Activated naive CD8-positive, alpha-beta T cell treated with anti-CD3 and anti-CD28 coated beads for 36 hours (primary cell): ENCODE measurements at regions not wholly inside any gene's neighbourhood (a gene's known extent, or its start where the extent isn't known, plus 50 kb on each side); places are given as distances from the start of the nearest gene placed in this dataset.

ENCODE experiments used
- DNase-seq: peaks from one replicate; pipeline ENCODE4 v3.0.0; 2021
- H3K27ac Mint-ChIP-seq: one replicate; pipeline ENCODE4 v1.8.0; 2022; ENCODE audit warnings: mild to moderate bottlenecking, moderate library complexity, mixed read lengths
- H3K27me3 Mint-ChIP-seq: one replicate; pipeline ENCODE4 v1.8.0; 2022; ENCODE audit warnings: mild to moderate bottlenecking, mixed read lengths
- H3K36me3 Mint-ChIP-seq: one replicate; pipeline ENCODE4 v1.8.0; 2021; ENCODE audit warnings: mild to moderate bottlenecking, mixed read lengths
- H3K4me1 Mint-ChIP-seq: one replicate; pipeline ENCODE4 v1.8.0; 2021; ENCODE audit warnings: mixed read lengths
- H3K4me3 Mint-ChIP-seq: one replicate; pipeline ENCODE4 v1.8.0; 2022; ENCODE audit warnings: mild to moderate bottlenecking, moderate library complexity, mixed read lengths
- H3K9me3 Mint-ChIP-seq: one replicate; pipeline ENCODE4 v1.8.0; 2022; ENCODE audit warnings: mixed read lengths

DNA sequence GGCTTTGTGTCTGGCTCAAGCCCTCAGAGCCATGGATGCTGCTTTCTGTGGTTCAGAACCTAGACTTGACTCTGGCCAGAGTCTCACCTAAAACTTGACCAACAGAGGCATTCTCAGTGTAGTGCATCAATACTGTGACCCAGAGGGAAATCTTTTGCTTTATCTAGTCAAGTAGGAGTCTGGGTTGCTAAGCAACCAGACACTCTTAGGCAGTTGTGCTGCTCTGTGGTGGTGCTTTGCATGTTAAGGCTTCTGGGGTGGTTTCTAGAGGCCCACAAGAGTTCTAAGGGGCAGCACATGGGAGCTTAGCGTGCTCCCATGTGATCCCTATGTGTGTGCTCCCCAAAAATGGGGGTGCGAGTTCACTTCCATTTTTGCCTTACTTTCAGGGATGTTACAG, 224.6 kb upstream of the PLET1 start:
- peaks cover 23% of the 10 kb centered on the region for H3K27me3 Mint-ChIP-seq
- no peaks in the 10 kb centered on the region for H3K4me1 Mint-ChIP-seq
- no peak overlapping the region for H3K27ac Mint-ChIP-seq
- no peak overlapping the region for H3K4me3 Mint-ChIP-seq
- H3K9me3 Mint-ChIP-seq = no peaks in the 10 kb centered on the region
- no peak for DNase-seq
- no peaks in the 10 kb centered on the region for H3K36me3 Mint-ChIP-seq

GRCh38 chr11:112497826-112498225, 237.2 kb upstream of the PLET1 start:
- no peak overlapping the region for H3K27ac Mint-ChIP-seq
- no peak for DNase-seq
- H3K27me3 Mint-ChIP-seq = no peaks in the 10 kb centered on the region
- H3K4me3 Mint-ChIP-seq = no peak overlapping the region
- no peaks in the 10 kb centered on the region for H3K9me3 Mint-ChIP-seq
- no peaks in the 10 kb centered on the region for H3K36me3 Mint-ChIP-seq
- H3K4me1 Mint-ChIP-seq = no peaks in the 10 kb centered on the region

GRCh38 chr11:112498701-112499100, 238.0 kb upstream of the PLET1 start:
- no peak for DNase-seq
- Mint-ChIP-seq H3K4me1 (no peaks in the 10 kb centered on the region), H3K27ac (no peak overlapping the region), H3K27me3 (no peaks in the 10 kb centered on the region), H3K4me3 (no peak overlapping the region), H3K9me3 (no peaks in the 10 kb centered on the region), H3K36me3 (no peaks in the 10 kb centered on the region)

GRCh38 chr11:112499153-112499880, 238.7 kb upstream of the PLET1 start:
- no peaks in the 10 kb centered on the region for H3K4me1 Mint-ChIP-seq
- DNase-seq = no peak
- H3K9me3 Mint-ChIP-seq = no peaks in the 10 kb centered on the region
- no peak overlapping the region for H3K4me3 Mint-ChIP-seq
- no peaks in the 10 kb centered on the region for H3K36me3 Mint-ChIP-seq
- no peaks in the 10 kb centered on the region for H3K27me3 Mint-ChIP-seq
- H3K27ac Mint-ChIP-seq = no peak overlapping the region

DNA sequence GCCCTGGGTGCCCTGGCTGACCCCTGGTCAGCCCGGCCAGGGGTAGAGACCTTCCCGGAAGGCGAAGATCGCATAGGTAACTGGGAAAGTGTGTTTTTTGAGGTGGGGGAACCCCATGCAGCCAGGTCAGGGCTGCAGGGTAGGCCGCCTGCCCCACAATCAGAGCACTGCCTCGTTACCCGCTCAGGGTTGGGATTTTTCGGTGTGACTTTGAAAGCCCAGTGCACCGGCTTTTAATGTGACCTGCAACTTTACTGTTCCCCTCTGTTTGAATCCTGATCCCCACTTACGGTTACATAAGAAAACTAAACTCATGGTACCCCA, 239.2 kb upstream of the PLET1 start:
- DNase-seq = no peak
- Mint-ChIP-seq H3K4me1 (no peaks in the 10 kb centered on the region), H3K9me3 (no peaks in the 10 kb centered on the region), H3K27ac (no peak overlapping the region), H3K27me3 (no peaks in the 10 kb centered on the region), H3K4me3 (no peak overlapping the region), H3K36me3 (no peaks in the 10 kb centered on the region)

DNA sequence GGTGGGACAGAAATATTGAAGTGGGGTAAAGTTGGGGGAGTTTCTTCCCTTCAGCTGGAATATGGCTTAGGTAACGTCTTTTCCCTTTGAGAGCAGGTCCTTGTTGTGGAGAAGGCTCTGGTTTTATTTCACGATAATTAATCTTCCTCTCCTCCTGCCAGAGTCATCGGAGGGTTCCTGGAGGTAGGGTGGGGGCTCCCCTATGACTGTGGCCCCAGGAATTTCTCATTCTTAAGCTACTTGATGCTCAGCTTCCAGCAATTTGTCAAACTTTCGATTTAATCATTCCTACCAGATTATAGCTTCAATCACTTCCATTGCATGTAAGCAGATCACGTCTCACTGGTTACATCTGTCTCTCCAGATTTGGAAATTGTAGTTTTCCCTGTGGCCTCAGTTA, 242.8 kb upstream of the PLET1 start:
- H3K4me3 Mint-ChIP-seq = no peak overlapping the region
- no peaks in the 10 kb centered on the region for H3K9me3 Mint-ChIP-seq
- H3K27ac Mint-ChIP-seq = no peak overlapping the region
- no peaks in the 10 kb centered on the region for H3K36me3 Mint-ChIP-seq
- no peaks in the 10 kb centered on the region for H3K27me3 Mint-ChIP-seq
- no peaks in the 10 kb centered on the region for H3K4me1 Mint-ChIP-seq
- DNase-seq = no peak

GRCh38 chr11:112504056-112504455, 243.4 kb upstream of the PLET1 start:
- no peak for DNase-seq
- H3K27ac Mint-ChIP-seq = no peak overlapping the region
- H3K36me3 Mint-ChIP-seq = no peaks in the 10 kb centered on the region
- H3K4me3 Mint-ChIP-seq = no peak overlapping the region
- H3K4me1 Mint-ChIP-seq = no peaks in the 10 kb centered on the region
- peaks cover 2% of the 10 kb centered on the region for H3K27me3 Mint-ChIP-seq
- H3K9me3 Mint-ChIP-seq = no peaks in the 10 kb centered on the region

DNA sequence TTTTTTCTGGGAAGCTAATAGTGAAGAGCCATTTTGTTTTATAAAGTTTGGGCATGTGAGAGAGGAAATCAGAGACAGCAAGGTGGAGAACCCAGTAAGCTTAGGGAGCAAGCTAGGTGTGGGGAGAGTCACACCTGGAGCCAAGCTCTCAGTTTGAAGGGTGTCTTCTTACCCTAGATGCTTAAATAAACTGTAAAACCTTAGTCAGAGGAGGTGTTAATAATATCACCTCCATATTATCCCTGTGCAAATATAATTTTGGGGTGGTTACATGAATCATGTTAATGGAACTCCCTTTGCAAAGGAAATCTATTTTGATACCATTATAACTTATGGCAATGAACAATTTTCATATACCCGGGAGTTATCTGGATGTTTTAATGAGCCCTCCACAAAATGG, 246.2 kb upstream of the PLET1 start:
- DNase-seq = no peak
- Mint-ChIP-seq H3K4me1 (no peaks in the 10 kb centered on the region), H3K27ac (no peak overlapping the region), H3K36me3 (no peaks in the 10 kb centered on the region), H3K27me3 (peaks cover 8% of the 10 kb centered on the region), H3K4me3 (no peak overlapping the region), H3K9me3 (no peaks in the 10 kb centered on the region)

GRCh38 chr11:112507281-112507680, 246.6 kb upstream of the PLET1 start:
- Mint-ChIP-seq H3K4me3 (no peak overlapping the region), H3K27me3 (peaks cover 10% of the 10 kb centered on the region), H3K4me1 (no peaks in the 10 kb centered on the region), H3K9me3 (no peaks in the 10 kb centered on the region), H3K27ac (no peak overlapping the region), H3K36me3 (no peaks in the 10 kb centered on the region)
- no peak for DNase-seq

DNA sequence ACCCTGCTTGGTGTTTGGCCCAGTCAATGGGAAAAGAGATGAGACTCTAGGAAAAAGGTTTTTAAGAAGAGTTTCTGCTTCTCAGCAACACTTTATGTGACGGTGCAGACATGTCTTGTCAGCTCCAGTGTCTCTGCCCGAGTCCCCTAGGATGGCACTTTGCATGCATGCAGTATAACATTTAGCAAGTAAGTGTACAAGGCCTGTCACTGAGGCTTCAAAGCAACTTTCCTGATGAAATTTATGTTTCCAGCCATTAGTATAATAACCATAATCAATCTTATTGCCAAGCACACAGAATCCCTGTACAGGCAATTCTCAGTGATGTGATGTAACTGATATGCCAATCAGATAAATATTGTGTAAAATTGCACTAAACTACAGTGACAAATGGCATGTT, 248.1 kb upstream of the PLET1 start:
- Mint-ChIP-seq H3K9me3 (no peaks in the 10 kb centered on the region), H3K4me1 (no peaks in the 10 kb centered on the region), H3K27ac (no peak overlapping the region), H3K36me3 (no peaks in the 10 kb centered on the region), H3K27me3 (peaks cover 19% of the 10 kb centered on the region), H3K4me3 (no peak overlapping the region)
- no peak for DNase-seq

GRCh38 chr11:112509300-112509699, 248.6 kb upstream of the PLET1 start:
- DNase-seq = no peak
- peaks cover 19% of the 10 kb centered on the region for H3K27me3 Mint-ChIP-seq
- no peaks in the 10 kb centered on the region for H3K9me3 Mint-ChIP-seq
- no peaks in the 10 kb centered on the region for H3K4me1 Mint-ChIP-seq
- H3K27ac Mint-ChIP-seq = no peak overlapping the region
- no peak overlapping the region for H3K4me3 Mint-ChIP-seq
- no peaks in the 10 kb centered on the region for H3K36me3 Mint-ChIP-seq

GRCh38 chr11:112511271-112511670, 250.6 kb upstream of the PLET1 start:
- no peak for DNase-seq
- Mint-ChIP-seq H3K4me3 (no peak overlapping the region), H3K9me3 (no peaks in the 10 kb centered on the region), H3K36me3 (no peaks in the 10 kb centered on the region), H3K27me3 (peaks cover 19% of the 10 kb centered on the region), H3K27ac (no peak overlapping the region), H3K4me1 (no peaks in the 10 kb centered on the region)

DNA sequence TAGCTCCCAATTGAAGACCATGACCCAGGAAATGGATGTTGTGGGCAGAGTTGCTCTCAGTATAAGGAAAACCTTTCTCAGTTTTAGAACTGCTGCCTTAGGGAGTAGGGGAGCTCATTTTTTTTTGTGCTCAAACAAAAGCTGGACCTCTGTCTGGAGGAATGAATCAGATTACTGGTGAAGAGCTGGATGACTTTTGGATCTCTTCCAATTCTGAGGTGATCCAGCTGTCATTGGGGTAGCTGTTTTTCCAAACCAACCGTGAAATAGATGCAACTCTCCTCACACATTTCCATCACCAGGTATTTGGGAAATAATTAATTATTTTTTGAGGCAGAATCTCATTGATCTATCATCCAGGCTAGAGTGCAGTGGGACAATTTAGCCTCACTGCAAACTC, 251.3 kb upstream of the PLET1 start:
- Mint-ChIP-seq H3K36me3 (no peaks in the 10 kb centered on the region), H3K9me3 (no peaks in the 10 kb centered on the region), H3K27ac (no peak overlapping the region), H3K27me3 (peaks cover 19% of the 10 kb centered on the region), H3K4me1 (peaks cover 2% of the 10 kb centered on the region), H3K4me3 (no peak overlapping the region)
- no peak for DNase-seq

DNA sequence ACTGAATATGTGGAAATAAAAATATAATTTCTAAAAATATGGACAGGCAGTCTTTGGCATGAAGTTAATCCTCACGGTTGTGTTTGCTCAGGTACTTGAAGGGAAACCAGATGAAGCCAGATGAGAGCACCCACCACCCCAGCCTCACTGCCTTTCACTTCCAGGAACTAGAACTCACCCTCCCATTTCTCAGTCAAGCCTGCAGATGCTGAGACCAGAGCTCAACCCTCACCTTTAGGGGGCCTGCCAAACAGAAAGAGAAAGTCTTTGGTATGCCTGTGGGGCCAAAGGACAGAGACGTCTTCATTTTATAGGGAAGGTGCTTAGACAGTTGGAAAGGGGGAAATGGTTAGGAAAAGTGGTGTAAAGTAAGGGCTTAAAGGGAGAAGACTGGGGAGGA, 252.8 kb upstream of the PLET1 start:
- no peak for DNase-seq
- no peak overlapping the region for H3K4me3 Mint-ChIP-seq
- peaks cover 2% of the 10 kb centered on the region for H3K4me1 Mint-ChIP-seq
- H3K27me3 Mint-ChIP-seq = peaks cover 19% of the 10 kb centered on the region
- H3K36me3 Mint-ChIP-seq = no peaks in the 10 kb centered on the region
- H3K27ac Mint-ChIP-seq = no peak overlapping the region
- no peaks in the 10 kb centered on the region for H3K9me3 Mint-ChIP-seq

- DNase-seq = no peak
- Mint-ChIP-seq H3K4me1 (peaks cover 2% of the 10 kb centered on the region), H3K27ac (no peak overlapping the region), H3K9me3 (no peaks in the 10 kb centered on the region), H3K4me3 (no peak overlapping the region), H3K27me3 (peaks cover 16% of the 10 kb centered on the region), H3K36me3 (no peaks in the 10 kb centered on the region)
These were observed 253.5 kb upstream of the PLET1 start for GRCh38 chr11:112514011-112514740.

DNA sequence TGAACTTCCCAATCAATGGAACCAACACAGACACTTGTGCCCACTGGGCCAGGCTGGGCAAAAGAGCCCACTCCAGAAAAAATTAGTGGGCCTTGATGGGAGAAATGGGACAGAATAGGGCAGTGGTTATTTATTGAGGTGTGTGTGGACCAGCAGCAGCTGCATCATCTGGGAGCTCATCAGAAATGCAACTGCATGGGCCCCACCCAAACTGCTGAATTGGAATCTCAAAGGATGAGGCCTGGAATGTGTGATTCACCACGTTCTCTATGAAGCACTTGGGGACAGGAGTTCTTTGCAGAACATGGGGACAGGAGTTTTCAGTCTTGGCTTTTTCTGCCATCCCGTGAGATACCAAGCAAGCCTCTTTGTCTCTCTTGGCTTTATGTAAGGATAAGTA, 255.6 kb upstream of the PLET1 start:
- H3K27ac Mint-ChIP-seq = no peak overlapping the region
- no peaks in the 10 kb centered on the region for H3K36me3 Mint-ChIP-seq
- no peaks in the 10 kb centered on the region for H3K9me3 Mint-ChIP-seq
- peaks cover 12% of the 10 kb centered on the region for H3K27me3 Mint-ChIP-seq
- H3K4me3 Mint-ChIP-seq = no peak overlapping the region
- H3K4me1 Mint-ChIP-seq = peaks cover 4% of the 10 kb centered on the region
- DNase-seq = no peak
